GM21528 (cell line): ENCODE measurements at regions not wholly inside any gene's neighbourhood (a gene's known extent, or its start where the extent isn't known, plus 50 kb on each side); places are given as distances from the start of the nearest gene placed in this dataset.
"Not testable (repeated sequence)": the region's sequence is repeated elsewhere in the genome, so short reads cannot be mapped to it uniquely, and the experiment has no call there.

Experiments
- ATAC-seq: cut with Tn5 transposase; IDR thresholded peaks from one replicate; pipeline ENCODE4 v1.9.1; 2021; ENCODE audit warnings: mild to moderate bottlenecking, moderate library complexity; ENCODE audit not compliant: unreplicated experiment, low FRiP score

GRCh38 chr6:78629154-78629721 is 238.1 kb upstream of the IRAK1BP1 start:
- ATAC-seq = no peak

- no peak for ATAC-seq
Observed at GRCh38 chr6:78629836-78630235, 237.5 kb upstream of the IRAK1BP1 start.

- no peak for ATAC-seq
Observed at GRCh38 chr6:78631976-78632375, 235.4 kb upstream of the IRAK1BP1 start.

GRCh38 chr6:78639111-78640110 is 227.9 kb upstream of the IRAK1BP1 start:
- ATAC-seq = no peak

- ATAC-seq = not testable (repeated sequence)
Observed at GRCh38 chr6:78643976-78644375, 223.4 kb upstream of the IRAK1BP1 start.

- ATAC-seq = not testable (repeated sequence)
Observed at GRCh38 chr6:78646542-78647415, 220.6 kb upstream of the IRAK1BP1 start.

- ATAC-seq = not testable (repeated sequence)
Observed at GRCh38 chr6:78665819-78666218, 201.5 kb upstream of the IRAK1BP1 start.

GRCh38 chr6:78666764-78667163 is 200.6 kb upstream of the IRAK1BP1 start:
- no peak for ATAC-seq

- ATAC-seq = no peak
Observed at GRCh38 chr6:78670156-78670555, 197.2 kb upstream of the IRAK1BP1 start.

GRCh38 chr6:78670802-78671201 is 196.5 kb upstream of the IRAK1BP1 start:
- no peak for ATAC-seq

GRCh38 chr6:78676069-78677007 is 191.0 kb upstream of the IRAK1BP1 start:
- not testable (repeated sequence) for ATAC-seq

GRCh38 chr6:78688668-78689067 is 178.7 kb upstream of the IRAK1BP1 start:
- ATAC-seq = no peak

- no peak for ATAC-seq
Observed at GRCh38 chr6:78693835-78694234, 173.5 kb upstream of the IRAK1BP1 start.

GRCh38 chr6:78694628-78695027 is 172.7 kb upstream of the IRAK1BP1 start:
- not testable (repeated sequence) for ATAC-seq

GRCh38 chr6:78700991-78701390 is 166.4 kb upstream of the IRAK1BP1 start:
- ATAC-seq = no peak

- ATAC-seq = no peak
Observed at GRCh38 chr6:78701407-78701806, 165.9 kb upstream of the IRAK1BP1 start.

GRCh38 chr6:78709021-78709420 is 158.3 kb upstream of the IRAK1BP1 start:
- no peak for ATAC-seq

GRCh38 chr6:78713564-78713963 is 153.8 kb upstream of the IRAK1BP1 start:
- ATAC-seq = no peak

GRCh38 chr6:78744144-78744543 is 123.2 kb upstream of the IRAK1BP1 start:
- no peak for ATAC-seq

- ATAC-seq = no peak
Observed at GRCh38 chr6:78746457-78746856, 120.9 kb upstream of the IRAK1BP1 start.
